ENCODE measurements at regions not wholly inside any gene's neighbourhood (a gene's known extent, or its start where the extent isn't known, plus 50 kb on each side); places are given as distances from the start of the nearest gene placed in this dataset.

DNA sequence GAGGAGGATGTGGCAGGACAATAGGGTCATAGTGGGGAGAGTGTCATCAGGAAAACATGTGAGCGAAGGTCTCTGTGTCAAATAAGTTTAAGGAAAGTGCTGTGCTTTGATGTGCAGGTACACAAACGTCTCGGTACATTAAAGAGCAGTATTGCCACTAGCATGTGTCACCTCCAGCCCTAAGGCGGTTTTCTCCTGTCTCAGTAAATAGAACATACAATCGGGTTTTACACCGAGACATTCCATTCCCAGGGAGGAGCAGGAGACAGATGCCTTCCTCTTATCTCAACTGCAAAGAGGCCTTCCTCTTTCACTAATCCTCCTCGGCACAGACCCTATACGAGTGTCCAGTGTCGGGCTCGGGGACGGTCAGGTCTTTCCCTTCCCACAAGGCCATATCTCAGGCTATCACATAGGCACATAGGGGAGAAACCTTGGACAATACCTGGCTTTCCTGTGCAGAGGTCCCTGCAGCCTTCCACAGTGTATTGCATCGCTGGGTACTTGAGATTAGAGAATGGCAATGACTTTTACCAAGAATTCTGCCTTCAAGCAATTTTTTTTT lies 684.5 kb downstream of the PDHA2 start:
- Histone ChIP-seq H3K4me3 (ENCODE audit: control extremely low read depth in 1 of 5, extremely low read depth in 1 of 5, insufficient read depth in 1 of 5, low read depth in 2 of 5, low read length in 4 of 5) (no peak overlapping the region), H3K27me3 (replicated peaks in 1 of 4; ENCODE audit: control extremely low read depth in 1 of 4, control insufficient read depth in 3 of 4, insufficient read depth in 4 of 4, low read length in 3 of 4) (no peaks in the 10 kb centered on the region), H4K20me1 (ENCODE audit: control insufficient read depth, insufficient read depth, low read length, poor library complexity, severe bottlenecking) (no peaks in the 10 kb centered on the region), H3K27ac (ENCODE audit: low read length in 2 of 2) (no peak overlapping the region), H3K4me1 (ENCODE audit: control insufficient read depth in 2 of 2, insufficient read depth in 2 of 2, low read length in 2 of 2) (no peaks in the 10 kb centered on the region), H3K9me3 (ENCODE audit: control extremely low read depth in 1 of 3, control insufficient read depth in 2 of 3, insufficient read depth in 1 of 3, low read length in 2 of 3) (peaks cover 0 to 13% (median 0%) of the 10 kb centered on the region in 3 donors), H3K4me2 (replicated peaks; ENCODE audit: low read depth, low read length, poor library complexity, severe bottlenecking) (no peak overlapping the region), H3K9ac (ENCODE audit: low read length) (no peak overlapping the region), H2AFZ (ENCODE audit: insufficient read depth, low read depth, low read length, poor library complexity, severe bottlenecking) (no peak overlapping the region), H3K79me2 (ENCODE audit: control insufficient read depth, insufficient read depth, low read length) (no peaks in the 10 kb centered on the region), H3K36me3 (replicated peaks in 1 of 2; ENCODE audit: control extremely low read depth in 1 of 2, control insufficient read depth in 1 of 2, extremely low read depth in 1 of 2, insufficient read depth in 2 of 2, low read length in 1 of 2) (no peaks in the 10 kb centered on the region)
- Mint-ChIP-seq H3K4me1 (no peaks in the 10 kb centered on the region), H3K9me3 (ENCODE audit: insufficient read depth) (peaks cover 2% of the 10 kb centered on the region), H3K27ac (no peak overlapping the region), H3K4me3 (no peak overlapping the region), H3K27me3 (no peaks in the 10 kb centered on the region)
- POLR2A ChIA-PET = no interaction called here
- DNase-seq (no peak), ATAC-seq (ENCODE audit: low read depth) (no peak)
- TF ChIP-seq, protein P1, sequence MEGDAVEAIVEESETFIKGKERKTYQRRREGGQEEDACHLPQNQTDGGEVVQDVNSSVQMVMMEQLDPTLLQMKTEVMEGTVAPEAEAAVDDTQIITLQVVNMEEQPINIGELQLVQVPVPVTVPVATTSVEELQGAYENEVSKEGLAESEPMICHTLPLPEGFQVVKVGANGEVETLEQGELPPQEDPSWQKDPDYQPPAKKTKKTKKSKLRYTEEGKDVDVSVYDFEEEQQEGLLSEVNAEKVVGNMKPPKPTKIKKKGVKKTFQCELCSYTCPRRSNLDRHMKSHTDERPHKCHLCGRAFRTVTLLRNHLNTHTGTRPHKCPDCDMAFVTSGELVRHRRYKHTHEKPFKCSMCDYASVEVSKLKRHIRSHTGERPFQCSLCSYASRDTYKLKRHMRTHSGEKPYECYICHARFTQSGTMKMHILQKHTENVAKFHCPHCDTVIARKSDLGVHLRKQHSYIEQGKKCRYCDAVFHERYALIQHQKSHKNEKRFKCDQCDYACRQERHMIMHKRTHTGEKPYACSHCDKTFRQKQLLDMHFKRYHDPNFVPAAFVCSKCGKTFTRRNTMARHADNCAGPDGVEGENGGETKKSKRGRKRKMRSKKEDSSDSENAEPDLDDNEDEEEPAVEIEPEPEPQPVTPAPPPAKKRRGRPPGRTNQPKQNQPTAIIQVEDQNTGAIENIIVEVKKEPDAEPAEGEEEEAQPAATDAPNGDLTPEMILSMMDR (IDR thresholded peaks at IDR 0.05) = no peak
- no peak for TF ChIP-seq EZH2 (IDR thresholded peaks at IDR 0.05; ENCODE audit: borderline replicate concordance, insufficient read depth, low read depth, low read length, poor library complexity, severe bottlenecking)
- CTCF ChIA-PET = no interaction called here
- intact Hi-C loops (cut with micrococcal nuclease) = no loop called here
- WGBS (ENCODE audit: insufficient coverage) = 90% methylated on average over 6 of the region's 12 CpGs

DNA sequence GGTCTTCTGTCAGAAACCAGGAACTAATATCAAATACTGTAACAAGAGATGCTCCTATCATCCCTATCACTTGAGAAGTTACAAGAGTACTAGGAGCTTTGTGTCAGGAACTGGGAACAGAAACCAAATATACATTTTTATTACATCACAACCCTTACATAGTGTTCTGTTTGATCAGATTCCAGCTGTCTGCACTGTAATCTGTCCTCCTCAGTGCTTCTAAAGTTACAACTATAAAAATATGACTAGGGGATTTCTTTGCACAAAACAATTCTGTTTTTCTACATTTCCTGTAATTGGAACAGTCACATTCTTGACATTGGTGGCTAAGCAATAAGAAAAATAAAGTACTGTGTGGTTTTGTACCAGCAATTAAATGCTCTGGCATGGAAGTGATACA lies 686.0 kb downstream of the PDHA2 start:
- TF ChIP-seq EZH2 (IDR thresholded peaks at IDR 0.05; ENCODE audit: borderline replicate concordance, insufficient read depth, low read depth, low read length, poor library complexity, severe bottlenecking) = no peak
- TF ChIP-seq, protein P1 (IDR thresholded peaks at IDR 0.05) = no peak
- intact Hi-C loops (cut with micrococcal nuclease) = no loop called here
- H3K27ac ChIP-seq (ENCODE audit: low read length in 2 of 2) = no peak overlapping the region
- Mint-ChIP-seq H3K9me3 (ENCODE audit: insufficient read depth) (peaks cover 8% of the 10 kb centered on the region), H3K27ac (no peak overlapping the region), H3K4me1 (no peaks in the 10 kb centered on the region), H3K27me3 (no peaks in the 10 kb centered on the region), H3K4me3 (no peak overlapping the region)
- ChIA-PET CTCF (no interaction called here), POLR2A (no interaction called here)
- H3K36me3 ChIP-seq (replicated peaks in 1 of 2; ENCODE audit: control extremely low read depth in 1 of 2, control insufficient read depth in 1 of 2, extremely low read depth in 1 of 2, insufficient read depth in 2 of 2, low read length in 1 of 2) = no peaks in the 10 kb centered on the region
- H3K4me2 ChIP-seq (replicated peaks; ENCODE audit: low read depth, low read length, poor library complexity, severe bottlenecking) = no peak overlapping the region
- H2AFZ ChIP-seq (ENCODE audit: insufficient read depth, low read depth, low read length, poor library complexity, severe bottlenecking) = no peak overlapping the region
- H3K9ac ChIP-seq (ENCODE audit: low read length) = no peak overlapping the region
- no peaks in the 10 kb centered on the region for H3K79me2 ChIP-seq (ENCODE audit: control insufficient read depth, insufficient read depth, low read length)
- ATAC-seq (ENCODE audit: low read depth) = no peak
- no peak for DNase-seq
- peaks cover 0 to 10% (median 2%) of the 10 kb centered on the region in 3 donors for H3K9me3 ChIP-seq (ENCODE audit: control extremely low read depth in 1 of 3, control insufficient read depth in 2 of 3, insufficient read depth in 1 of 3, low read length in 2 of 3)
- H3K27me3 ChIP-seq (replicated peaks in 1 of 4; ENCODE audit: control extremely low read depth in 1 of 4, control insufficient read depth in 3 of 4, insufficient read depth in 4 of 4, low read length in 3 of 4) = no peaks in the 10 kb centered on the region
- H3K4me1 ChIP-seq (ENCODE audit: control insufficient read depth in 2 of 2, insufficient read depth in 2 of 2, low read length in 2 of 2) = no peaks in the 10 kb centered on the region
- no peaks in the 10 kb centered on the region for H4K20me1 ChIP-seq (ENCODE audit: control insufficient read depth, insufficient read depth, low read length, poor library complexity, severe bottlenecking)
- H3K4me3 ChIP-seq (ENCODE audit: control extremely low read depth in 1 of 5, extremely low read depth in 1 of 5, insufficient read depth in 1 of 5, low read depth in 2 of 5, low read length in 4 of 5) = no peak overlapping the region
